GM06990 (cell line): ENCODE measurements at regions not wholly inside any gene's neighbourhood (a gene's known extent, or its start where the extent isn't known, plus 50 kb on each side); places are given as distances from the start of the nearest gene placed in this dataset.

Experiments
- DNase-seq: peaks from one replicate; pipeline ENCODE4 v3.0.0-alpha.2; 2011; ENCODE audit not compliant: insufficient read length; ENCODE audit errors: extremely low read depth
- H3K27me3 ChIP-seq: replicated peaks from 2 replicates; pipeline ENCODE4 v1.6.0; 2011; ENCODE audit warnings: low read length; ENCODE audit not compliant: control insufficient read depth, insufficient read depth
- H3K36me3 ChIP-seq: 2 replicates; pipeline ENCODE4 v1.5.1; 2011; ENCODE audit warnings: low read length; ENCODE audit not compliant: control insufficient read depth, insufficient read depth
- H3K4me3 ChIP-seq: replicated peaks from 2 replicates; pipeline ENCODE4 v1.5.1; 2011; ENCODE audit warnings: low read depth, mild to moderate bottlenecking, control low read depth, low read length
- CTCF ChIP-seq: IDR thresholded peaks from 2 replicates; pipeline ENCODE4 v1.5.1; 2011; ENCODE audit warnings: low read length, control low read depth, mild to moderate bottlenecking, inconsistent platforms; ENCODE audit not compliant: insufficient read depth, poor library complexity, severe bottlenecking

- no peak for DNase-seq
- Histone ChIP-seq H3K36me3 (no peaks in the 10 kb centered on the region), H3K27me3 (no peaks in the 10 kb centered on the region; the same call in 1 of the 2 replicates), H3K4me3 (no peak overlapping the region)
- TF ChIP-seq CTCF: no peak
Measured at GRCh38 chr16:73886426-73886825, 410.2 kb upstream of the PSMD7 start.

GRCh38 chr16:73885319-73885718, 411.3 kb upstream of the PSMD7 start:
- H3K27me3 ChIP-seq: no peaks in the 10 kb centered on the region; the same call in 1 of the 2 replicates
- no peak for DNase-seq
- H3K36me3 ChIP-seq: no peaks in the 10 kb centered on the region
- no peak for TF ChIP-seq CTCF
- H3K4me3 ChIP-seq: no peak overlapping the region

- Histone ChIP-seq H3K36me3 (no peaks in the 10 kb centered on the region), H3K27me3 (no peaks in the 10 kb centered on the region), H3K4me3 (no peak overlapping the region)
- no peak for TF ChIP-seq CTCF
- no peak for DNase-seq
Measured at GRCh38 chr16:73883841-73884240, 412.8 kb upstream of the PSMD7 start.

DNA sequence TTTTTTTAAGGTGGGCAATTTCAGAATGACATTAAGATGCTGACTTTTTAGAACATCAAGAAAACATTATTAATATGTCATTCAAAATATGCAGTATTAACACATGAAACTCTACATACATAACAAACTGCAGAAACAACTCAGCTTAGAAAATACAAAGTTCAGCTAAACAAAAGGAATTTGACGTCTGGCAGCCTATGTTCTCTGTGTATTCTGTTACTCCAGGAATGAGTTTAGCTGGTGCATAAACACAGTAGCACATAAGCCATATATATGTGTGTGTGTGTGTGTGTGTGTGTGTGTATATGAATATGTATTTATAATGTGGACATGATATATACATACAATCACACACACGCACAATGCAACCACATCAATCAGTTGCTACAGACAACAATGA, 413.5 kb upstream of the PSMD7 start:
- DNase-seq: no peak
- no peaks in the 10 kb centered on the region for H3K36me3 ChIP-seq
- H3K4me3 ChIP-seq: no peak overlapping the region
- H3K27me3 ChIP-seq: no peaks in the 10 kb centered on the region
- TF ChIP-seq CTCF: no peak

DNA sequence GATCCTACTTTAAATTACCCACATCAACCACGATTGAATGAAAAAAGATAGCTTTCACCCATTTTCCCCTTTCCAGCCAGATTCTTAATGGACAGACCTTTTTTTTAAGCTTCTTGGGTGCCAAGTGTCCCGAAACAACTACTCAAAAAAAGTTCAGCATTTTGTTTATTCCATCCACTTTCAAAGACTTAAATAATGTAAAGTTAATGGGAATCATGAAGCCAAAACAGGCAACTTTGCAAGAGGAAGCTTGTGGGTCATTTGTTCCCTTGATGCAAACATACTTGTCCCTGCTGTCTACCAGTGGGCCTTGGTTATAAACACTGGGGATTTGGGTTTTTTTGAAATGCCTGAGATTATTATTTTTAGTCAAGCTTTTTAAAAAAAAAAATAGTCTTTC, 414.0 kb upstream of the PSMD7 start:
- Histone ChIP-seq H3K4me3 (no peak overlapping the region), H3K27me3 (no peaks in the 10 kb centered on the region), H3K36me3 (no peaks in the 10 kb centered on the region)
- no peak for TF ChIP-seq CTCF
- DNase-seq: no peak

DNA sequence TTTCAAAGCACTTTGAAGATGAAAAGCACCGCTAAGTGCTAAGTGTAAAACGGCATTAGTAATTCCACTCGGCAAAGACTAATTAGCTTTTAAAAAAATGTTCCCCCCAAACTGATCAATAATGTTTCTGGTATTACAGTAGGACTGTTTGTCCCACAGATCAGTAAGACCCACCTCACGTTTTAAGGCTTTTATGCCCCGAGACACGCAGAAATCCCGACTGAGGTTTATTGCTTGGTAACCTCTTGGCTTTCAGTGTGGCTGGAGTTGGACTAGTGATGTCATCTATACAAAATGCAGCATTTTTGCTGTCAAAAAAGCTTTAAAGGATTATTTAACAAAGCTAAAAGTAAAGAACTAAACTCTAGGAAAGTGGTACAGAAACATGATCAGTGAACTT, 414.6 kb upstream of the PSMD7 start:
- Histone ChIP-seq H3K27me3 (no peaks in the 10 kb centered on the region), H3K4me3 (no peak overlapping the region), H3K36me3 (no peaks in the 10 kb centered on the region)
- no peak for DNase-seq
- TF ChIP-seq CTCF: no peak
